SK-N-MC (cell line): ENCODE measurements at regions not wholly inside any gene's neighbourhood (a gene's known extent, or its start where the extent isn't known, plus 50 kb on each side); places are given as distances from the start of the nearest gene placed in this dataset.

Experiments used
- EZH2 ChIP-seq: fragments of 200-600 bp; sonication (generic); IDR thresholded peaks from one replicate; pipeline ENCODE4 v1.6.1; 2017; ENCODE audit warnings: antibody characterized with exemption
- POLR2AphosphoS5 ChIP-seq: IDR thresholded peaks from 2 replicates; pipeline ENCODE4 v1.6.1; 2012; ENCODE audit warnings: mild to moderate bottlenecking, low read depth, low read length, borderline replicate concordance

GRCh38 chr1:95179205-95179986, 54.6 kb upstream of the RWDD3 start:
- TF ChIP-seq EZH2 (no peak), POLR2AphosphoS5 (no peak)
